Endothelial cell of umbilical vein (primary cell): ENCODE measurements at regions not wholly inside any gene's neighbourhood (a gene's known extent, or its start where the extent isn't known, plus 50 kb on each side); places are given as distances from the start of the nearest gene placed in this dataset.

ENCODE experiments used
- BruUV-seq: library from RNA; stranded (reverse); fragments of 400-500 nt; replicated peaks from 2 replicates; lab custom pipeline; 2021; lab: Mats Ljungman, UMichigan
- CTCF ChIA-PET: fragments of 300-600, 350-600 bp; sonication (Branson Sonifier 250); formaldehyde crosslinking; loops from one replicate; lab custom pipeline; 2021; ENCODE audit warnings: antibody characterized with exemption, inconsistent platforms; lab: Charles Lee
- POLR2A ChIA-PET: fragments of 300-600, 350-600 bp; sonication (Branson Sonifier 250); formaldehyde crosslinking; loops from one replicate; lab custom pipeline; 2021; ENCODE audit warnings: antibody characterized with exemption, inconsistent platforms; lab: Charles Lee
- DNase-seq: peaks from one replicate; pipeline ENCODE4 v3.0.0-alpha.2; 2011; ENCODE audit warnings: low read depth, low spot score
- FAIRE-seq: peaks from 2 replicates; lab custom pipeline; 2011; peaks lifted over from hg19 to GRCh38; lab: Jason Lieb, UNC
- H2AFZ ChIP-seq: 2 replicates; pipeline ENCODE4 v1.6.0; 2012; ENCODE audit warnings: low read depth, low read length, control low read depth, inconsistent platforms
- H3K27ac ChIP-seq: 2 replicates; pipeline ENCODE4 v1.5.1; 2011; ENCODE audit warnings: low read depth, mild to moderate bottlenecking, control low read depth, low read length, moderate library complexity; ENCODE audit not compliant: insufficient read depth
- H3K27me3 ChIP-seq, 2 experiments: 2 replicates each; pipeline versions ENCODE4 v1.6.0 to v1.6.1; 2011; ENCODE audit warnings: low read length in 2 of 2, mixed read lengths in 1 of 2; ENCODE audit not compliant: control insufficient read depth in 2 of 2, insufficient read depth in 2 of 2
- H3K36me3 ChIP-seq, 2 experiments: 2 replicates in 1 of 2; 3 replicates in 1 of 2; pipeline ENCODE4 v1.5.1; 2011; ENCODE audit warnings: low read length in 2 of 2, mild to moderate bottlenecking in 1 of 2, moderate library complexity in 1 of 2; ENCODE audit not compliant: control insufficient read depth in 2 of 2, insufficient read depth in 2 of 2; ENCODE audit errors: extremely low read depth in 1 of 2
- H3K4me1 ChIP-seq: 3 replicates; pipeline ENCODE4 v1.5.1; 2011; ENCODE audit warnings: mild to moderate bottlenecking, low read length; ENCODE audit not compliant: control insufficient read depth, insufficient read depth; ENCODE audit errors: extremely low read depth
- H3K4me2 ChIP-seq: 2 replicates; pipeline ENCODE4 v1.6.1; 2011; ENCODE audit warnings: low read length, control low read depth, mixed read lengths; ENCODE audit not compliant: insufficient read depth
- H3K4me3 ChIP-seq, 3 experiments: fragments of 200-600 bp in 1 of 3; sonication (generic), shearing (Covaris generic) in 1 of 3; replicated peaks in 1 of 3; 2 replicates each; pipeline ENCODE4 v1.5.1; 2011 to 2016; ENCODE audit warnings: control low read depth in 3 of 3, low read length in 3 of 3, mild to moderate bottlenecking in 2 of 3, inconsistent platforms in 1 of 3, low read depth in 1 of 3, moderate library complexity in 1 of 3; ENCODE audit not compliant: insufficient read depth in 1 of 3
- H3K79me2 ChIP-seq: 2 replicates; pipeline ENCODE4 v1.6.0; 2012; ENCODE audit warnings: low read length, inconsistent platforms; ENCODE audit not compliant: control insufficient read depth, insufficient read depth
- H3K9ac ChIP-seq: replicated peaks from 2 replicates; pipeline ENCODE3; 2011; ENCODE audit warnings: low read length, control low read depth; ENCODE audit not compliant: insufficient read depth; ENCODE audit errors: extremely low read depth
- H3K9me1 ChIP-seq: replicated peaks from 3 replicates; pipeline ENCODE4 v1.6.0; 2011; ENCODE audit warnings: mild to moderate bottlenecking, low read length; ENCODE audit not compliant: control insufficient read depth, insufficient read depth; ENCODE audit errors: extremely low read depth
- H3K9me3 ChIP-seq: replicated peaks from 2 replicates; pipeline ENCODE4 v1.5.1; 2012; ENCODE audit warnings: low read length, inconsistent platforms; ENCODE audit not compliant: control insufficient read depth, insufficient read depth
- H4K20me1 ChIP-seq: replicated peaks from 2 replicates; pipeline ENCODE3; 2011; ENCODE audit warnings: mild to moderate bottlenecking, low read length; ENCODE audit not compliant: control insufficient read depth, insufficient read depth; ENCODE audit errors: extremely low read depth
- EZH2 ChIP-seq: IDR thresholded peaks from 2 replicates; pipeline ENCODE4 v1.6.1; 2012; ENCODE audit warnings: borderline replicate concordance, low read depth, mild to moderate bottlenecking, moderate library complexity, low read length, inconsistent platforms; ENCODE audit not compliant: severe bottlenecking
- FOS ChIP-seq: IDR thresholded peaks from 2 replicates; pipeline ENCODE4 v1.6.1; 2011; ENCODE audit warnings: mild to moderate bottlenecking, low read length, moderate library complexity, borderline replicate concordance; ENCODE audit not compliant: insufficient read depth
- GATA2 ChIP-seq: IDR thresholded peaks from 2 replicates; pipeline ENCODE4 v1.7.0; 2011; ENCODE audit warnings: low read depth, mild to moderate bottlenecking, moderate library complexity, mixed read lengths, low read length; ENCODE audit not compliant: insufficient read length, insufficient read depth
- JUN ChIP-seq: IDR thresholded peaks from 2 replicates; pipeline ENCODE4 v1.6.1; 2011; ENCODE audit warnings: borderline replicate concordance, low read depth; ENCODE audit not compliant: insufficient read length, insufficient read depth
- MYC ChIP-seq: IDR thresholded peaks from one replicate; pipeline ENCODE4 v1.6.1; 2011; ENCODE audit warnings: mild to moderate bottlenecking, low read depth, low read length
- POLR2A ChIP-seq: IDR thresholded peaks from 2 replicates; pipeline ENCODE4 v1.6.1; 2012; ENCODE audit warnings: low read depth, mild to moderate bottlenecking, control low read depth, low read length
- POLR2AphosphoS5 ChIP-seq: IDR thresholded peaks from 2 replicates; pipeline ENCODE4 v1.6.1; 2012; ENCODE audit warnings: low read depth, mild to moderate bottlenecking, control low read depth, low read length, moderate library complexity; ENCODE audit not compliant: insufficient read depth
- dilution Hi-C: fragments of 300-500 bp; cut with MboI; formaldehyde crosslinking; loops from one replicate; pipeline ENCODE4 v1.15.0; 2019; ENCODE audit warnings: low sequenced_read_pairs; ENCODE audit not compliant: extremely low pct_ligation_motif_present
- intact Hi-C: fragments of 100-400 bp; cut with micrococcal nuclease; formaldehyde crosslinking; loops from one replicate; pipeline ENCODE4 v1.10.0; 2022
- TF ChIP-seq, protein P1 (sequence below), 2 donors: IDR thresholded peaks; 1 replicate in 1 of 2; 2 replicates in 1 of 2; pipeline ENCODE4 v1.5.1; 2011; ENCODE audit warnings: low read length in 2 of 2, mild to moderate bottlenecking in 2 of 2, moderate library complexity in 2 of 2, control low read depth in 1 of 2, inconsistent platforms in 1 of 2, low read depth in 1 of 2; ENCODE audit not compliant: insufficient read depth in 1 of 2; ENCODE audit errors: extremely low read depth in 1 of 2
- TF ChIP-seq, protein P2 (sequence below): IDR thresholded peaks from 2 replicates; pipeline ENCODE4 v1.6.1; 2011; ENCODE audit not compliant: insufficient read depth, insufficient read length

- ChIA-PET POLR2A (no interaction called here), CTCF (no interaction called here)
- Histone ChIP-seq H3K27me3 (no peaks in the 10 kb centered on the region), H3K9me3 (peaks cover 7% of the 10 kb centered on the region), H3K9me1 (no peaks in the 10 kb centered on the region), H2AFZ (no peak overlapping the region), H3K9ac (no peak overlapping the region), H3K27ac (no peak overlapping the region), H3K4me3 (no peak overlapping the region), H4K20me1 (no peaks in the 10 kb centered on the region), H3K79me2 (no peaks in the 10 kb centered on the region), H3K4me2 (no peak overlapping the region), H3K36me3 (no peaks in the 10 kb centered on the region), H3K4me1 (no peaks in the 10 kb centered on the region)
- dilution Hi-C loops (no loop called here), intact Hi-C loops (no loop called here)
- no peak for TF ChIP-seq POLR2AphosphoS5
- no peak for TF ChIP-seq FOS
- TF ChIP-seq, protein P1, sequence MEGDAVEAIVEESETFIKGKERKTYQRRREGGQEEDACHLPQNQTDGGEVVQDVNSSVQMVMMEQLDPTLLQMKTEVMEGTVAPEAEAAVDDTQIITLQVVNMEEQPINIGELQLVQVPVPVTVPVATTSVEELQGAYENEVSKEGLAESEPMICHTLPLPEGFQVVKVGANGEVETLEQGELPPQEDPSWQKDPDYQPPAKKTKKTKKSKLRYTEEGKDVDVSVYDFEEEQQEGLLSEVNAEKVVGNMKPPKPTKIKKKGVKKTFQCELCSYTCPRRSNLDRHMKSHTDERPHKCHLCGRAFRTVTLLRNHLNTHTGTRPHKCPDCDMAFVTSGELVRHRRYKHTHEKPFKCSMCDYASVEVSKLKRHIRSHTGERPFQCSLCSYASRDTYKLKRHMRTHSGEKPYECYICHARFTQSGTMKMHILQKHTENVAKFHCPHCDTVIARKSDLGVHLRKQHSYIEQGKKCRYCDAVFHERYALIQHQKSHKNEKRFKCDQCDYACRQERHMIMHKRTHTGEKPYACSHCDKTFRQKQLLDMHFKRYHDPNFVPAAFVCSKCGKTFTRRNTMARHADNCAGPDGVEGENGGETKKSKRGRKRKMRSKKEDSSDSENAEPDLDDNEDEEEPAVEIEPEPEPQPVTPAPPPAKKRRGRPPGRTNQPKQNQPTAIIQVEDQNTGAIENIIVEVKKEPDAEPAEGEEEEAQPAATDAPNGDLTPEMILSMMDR (IDR thresholded peaks at IDR 0.05; ENCODE audit: extremely low read depth in 1 of 2, insufficient read depth in 1 of 2, low read depth in 1 of 2, low read length in 2 of 2) = no peak
- no peak for TF ChIP-seq GATA2
- no peak for TF ChIP-seq JUN
- TF ChIP-seq, protein P2, sequence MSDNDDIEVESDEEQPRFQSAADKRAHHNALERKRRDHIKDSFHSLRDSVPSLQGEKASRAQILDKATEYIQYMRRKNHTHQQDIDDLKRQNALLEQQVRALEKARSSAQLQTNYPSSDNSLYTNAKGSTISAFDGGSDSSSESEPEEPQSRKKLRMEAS = no peak
- no peak for TF ChIP-seq POLR2A
- no peak for TF ChIP-seq MYC
- TF ChIP-seq EZH2 = no peak
- no peak for DNase-seq
- BruUV-seq = no TSS peak
- no peak for FAIRE-seq
Observed at GRCh38 chr2:795531-796041, 118.4 kb upstream of the TMEM18 start.
